ENCODE measurements at regions not wholly inside any gene's neighbourhood (a gene's known extent, or its start where the extent isn't known, plus 50 kb on each side); places are given as distances from the start of the nearest gene placed in this dataset.

GRCh38 chr11:90849312-90849711, 626.5 kb upstream of the CHORDC1 start:
- no peak for DNase-seq (ENCODE audit: low spot score)

GRCh38 chr11:90847268-90847886, 624.5 kb upstream of the CHORDC1 start:
- no peak for DNase-seq (ENCODE audit: low spot score)

GRCh38 chr11:90846628-90847027, 623.8 kb upstream of the CHORDC1 start:
- no peak for DNase-seq (ENCODE audit: low spot score)

- DNase-seq (ENCODE audit: low spot score) = no peak
These were observed 623.0 kb upstream of the CHORDC1 start for GRCh38 chr11:90845799-90846198.

GRCh38 chr11:90845126-90845525, 622.3 kb upstream of the CHORDC1 start:
- no peak for DNase-seq (ENCODE audit: low spot score)

GRCh38 chr11:90844041-90844440, 621.2 kb upstream of the CHORDC1 start:
- DNase-seq (ENCODE audit: low spot score) = no peak

- no peak for DNase-seq (ENCODE audit: low spot score)
These were observed 619.8 kb upstream of the CHORDC1 start for GRCh38 chr11:90842681-90843080.

GRCh38 chr11:90840071-90840470, 617.2 kb upstream of the CHORDC1 start:
- no peak for DNase-seq (ENCODE audit: low spot score)

GRCh38 chr11:90836031-90836430, 613.2 kb upstream of the CHORDC1 start:
- DNase-seq (ENCODE audit: low spot score) = no peak

- DNase-seq (ENCODE audit: low spot score) = no peak
These were observed 600.6 kb upstream of the CHORDC1 start for GRCh38 chr11:90823446-90823845.

- no peak for DNase-seq (ENCODE audit: low spot score)
These were observed 600.1 kb upstream of the CHORDC1 start for GRCh38 chr11:90822996-90823395.

- DNase-seq (ENCODE audit: low spot score) = no peak
These were observed 595.4 kb upstream of the CHORDC1 start for GRCh38 chr11:90818196-90818745.

GRCh38 chr11:90809581-90809980, 586.7 kb upstream of the CHORDC1 start:
- DNase-seq (ENCODE audit: low spot score) = no peak

- DNase-seq (ENCODE audit: low spot score) = no peak
These were observed 582.3 kb upstream of the CHORDC1 start for GRCh38 chr11:90805172-90805571.

GRCh38 chr11:90803831-90804230, 581.0 kb upstream of the CHORDC1 start:
- DNase-seq (ENCODE audit: low spot score) = no peak

GRCh38 chr11:90803366-90803765, 580.5 kb upstream of the CHORDC1 start:
- no peak for DNase-seq (ENCODE audit: low spot score)

- no peak for DNase-seq (ENCODE audit: low spot score)
These were observed 575.9 kb upstream of the CHORDC1 start for GRCh38 chr11:90798769-90799168.

GRCh38 chr11:90795746-90796145, 572.9 kb upstream of the CHORDC1 start:
- no peak for DNase-seq (ENCODE audit: low spot score)

- no peak for DNase-seq (ENCODE audit: low spot score)
These were observed 566.1 kb upstream of the CHORDC1 start for GRCh38 chr11:90788961-90789360.

- DNase-seq (ENCODE audit: low spot score) = no peak
These were observed 561.5 kb upstream of the CHORDC1 start for GRCh38 chr11:90784241-90784814.

- no peak for DNase-seq (ENCODE audit: low spot score)
These were observed 560.3 kb upstream of the CHORDC1 start for GRCh38 chr11:90783111-90783510.

- DNase-seq (ENCODE audit: low spot score) = no peak
These were observed 556.2 kb upstream of the CHORDC1 start for GRCh38 chr11:90779098-90779497.

GRCh38 chr11:90775567-90776165, 552.8 kb upstream of the CHORDC1 start:
- no peak for DNase-seq (ENCODE audit: low spot score)

Measured in putamen (tissue), 1 donor.